B cell (primary cell): ENCODE measurements at regions not wholly inside any gene's neighbourhood (a gene's known extent, or its start where the extent isn't known, plus 50 kb on each side); places are given as distances from the start of the nearest gene placed in this dataset.

Source experiments
- EZH2 ChIP-seq: IDR thresholded peaks from 2 replicates; pipeline ENCODE4 v1.6.1; 2012; ENCODE audit warnings: borderline replicate concordance, low read depth, mild to moderate bottlenecking, moderate library complexity, low read length; ENCODE audit not compliant: insufficient read depth, poor library complexity, severe bottlenecking
- TF ChIP-seq, protein P1 (sequence below): fragments of 200-600 bp; IDR thresholded peaks from one replicate; pipeline ENCODE4 v1.8.0; 2022; ENCODE audit warnings: antibody characterized with exemption, mild to moderate bottlenecking

DNA sequence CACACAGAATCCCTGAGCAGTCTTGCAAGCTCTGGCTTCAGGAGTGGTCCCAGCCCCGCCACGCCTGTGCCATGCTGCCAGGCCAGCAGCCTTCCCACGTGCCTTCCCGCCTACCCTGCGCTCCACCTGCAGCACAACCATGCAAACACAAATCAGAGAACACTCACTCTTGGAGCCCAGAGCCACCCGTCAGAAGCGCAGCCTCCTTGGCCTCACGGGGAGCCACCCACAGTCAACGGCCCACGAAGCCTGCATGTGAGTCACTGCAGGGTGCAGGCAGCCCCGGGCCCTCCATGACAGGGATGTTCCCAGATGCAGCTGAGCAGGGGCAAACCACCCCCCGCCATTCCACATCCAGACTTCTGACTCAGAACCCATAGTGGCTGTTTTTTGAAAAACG lies 217.0 kb downstream of the DLL1 start:
- TF ChIP-seq, protein P1, sequence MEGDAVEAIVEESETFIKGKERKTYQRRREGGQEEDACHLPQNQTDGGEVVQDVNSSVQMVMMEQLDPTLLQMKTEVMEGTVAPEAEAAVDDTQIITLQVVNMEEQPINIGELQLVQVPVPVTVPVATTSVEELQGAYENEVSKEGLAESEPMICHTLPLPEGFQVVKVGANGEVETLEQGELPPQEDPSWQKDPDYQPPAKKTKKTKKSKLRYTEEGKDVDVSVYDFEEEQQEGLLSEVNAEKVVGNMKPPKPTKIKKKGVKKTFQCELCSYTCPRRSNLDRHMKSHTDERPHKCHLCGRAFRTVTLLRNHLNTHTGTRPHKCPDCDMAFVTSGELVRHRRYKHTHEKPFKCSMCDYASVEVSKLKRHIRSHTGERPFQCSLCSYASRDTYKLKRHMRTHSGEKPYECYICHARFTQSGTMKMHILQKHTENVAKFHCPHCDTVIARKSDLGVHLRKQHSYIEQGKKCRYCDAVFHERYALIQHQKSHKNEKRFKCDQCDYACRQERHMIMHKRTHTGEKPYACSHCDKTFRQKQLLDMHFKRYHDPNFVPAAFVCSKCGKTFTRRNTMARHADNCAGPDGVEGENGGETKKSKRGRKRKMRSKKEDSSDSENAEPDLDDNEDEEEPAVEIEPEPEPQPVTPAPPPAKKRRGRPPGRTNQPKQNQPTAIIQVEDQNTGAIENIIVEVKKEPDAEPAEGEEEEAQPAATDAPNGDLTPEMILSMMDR = no peak
- no peak for TF ChIP-seq EZH2
